ENCODE measurements at regions not wholly inside any gene's neighbourhood (a gene's known extent, or its start where the extent isn't known, plus 50 kb on each side); places are given as distances from the start of the nearest gene placed in this dataset.

GRCh38 chr20:4095639-4096038, 53.0 kb upstream of the SMOX start:
- no peak for DNase-seq

- no peak for DNase-seq
These were observed 56.8 kb upstream of the SMOX start for GRCh38 chr20:4091490-4092479.

- no peak for DNase-seq
These were observed 57.7 kb upstream of the SMOX start for GRCh38 chr20:4090756-4091489.

GRCh38 chr20:4089756-4090487, 58.7 kb upstream of the SMOX start:
- no peak for DNase-seq

- DNase-seq: no peak
These were observed 59.9 kb upstream of the SMOX start for GRCh38 chr20:4088766-4089165.

GRCh38 chr20:4087923-4088322, 60.7 kb upstream of the SMOX start:
- no peak for DNase-seq

GRCh38 chr20:4086771-4087687, 61.6 kb upstream of the SMOX start:
- DNase-seq: no peak

GRCh38 chr20:4084721-4085120, 63.9 kb upstream of the SMOX start:
- DNase-seq: no peak

- no peak for DNase-seq
These were observed 64.5 kb upstream of the SMOX start for GRCh38 chr20:4084096-4084495.

GRCh38 chr20:4083098-4083865, 65.3 kb upstream of the SMOX start:
- DNase-seq: peak; percentile 63 to 65

GRCh38 chr20:4082406-4083097, 66.1 kb upstream of the SMOX start:
- peak; percentile 59 to 73 for DNase-seq

GRCh38 chr20:4081421-4081820, 66.1 kb upstream of the RNF24 start:
- DNase-seq: no peak

- peak; percentile 56 to 64 for DNase-seq
These were observed 61.3 kb upstream of the RNF24 start for GRCh38 chr20:4076671-4077070.

- no peak for DNase-seq
These were observed 60.7 kb upstream of the RNF24 start for GRCh38 chr20:4076033-4076432.

- DNase-seq: no peak
These were observed 59.6 kb upstream of the RNF24 start for GRCh38 chr20:4074877-4075455.

- no peak for DNase-seq
These were observed 58.7 kb upstream of the RNF24 start for GRCh38 chr20:4073852-4074741.

GRCh38 chr20:4071178-4071693, 55.9 kb upstream of the RNF24 start:
- no peak for DNase-seq
